Osteoblast (primary cell): ENCODE measurements at regions not wholly inside any gene's neighbourhood (a gene's known extent, or its start where the extent isn't known, plus 50 kb on each side); places are given as distances from the start of the nearest gene placed in this dataset.
A peak's percentile ranks its signal among the peaks of the same experiment; 100 is the strongest.

Experiments used
- DNase-seq: peaks from one replicate; pipeline ENCODE4 v3.0.0; 2011; ENCODE audit warnings: low spot score, mixed read lengths; ENCODE audit not compliant: insufficient read length; ENCODE audit errors: missing footprints
- H2AFZ ChIP-seq: 2 replicates; pipeline ENCODE4 v1.6.0; 2011; ENCODE audit warnings: mild to moderate bottlenecking, low read length
- H3K27ac ChIP-seq: 2 replicates; pipeline ENCODE4 v1.5.1; 2011; ENCODE audit warnings: mild to moderate bottlenecking, low read depth, low read length, moderate library complexity
- H3K27me3 ChIP-seq: 2 replicates; pipeline ENCODE4 v1.6.0; 2012; ENCODE audit warnings: mild to moderate bottlenecking, control low read depth, inconsistent platforms, low read length, moderate library complexity; ENCODE audit not compliant: insufficient read depth
- H3K36me3 ChIP-seq: 2 replicates; pipeline ENCODE4 v1.5.1; 2011; ENCODE audit warnings: mild to moderate bottlenecking, low read length, control low read depth, moderate library complexity; ENCODE audit not compliant: insufficient read depth
- H3K4me1 ChIP-seq: 2 replicates; pipeline ENCODE4 v1.5.1; 2011; ENCODE audit warnings: mild to moderate bottlenecking, low read length, control low read depth, moderate library complexity; ENCODE audit not compliant: insufficient read depth
- H3K4me2 ChIP-seq: 2 replicates; pipeline ENCODE4 v1.6.0; 2011; ENCODE audit warnings: mild to moderate bottlenecking, low read length; ENCODE audit not compliant: insufficient read depth
- H3K4me3 ChIP-seq: fragments of 200-600 bp; sonication (generic); 3 replicates; pipeline ENCODE4 v1.5.1; 2012; ENCODE audit warnings: mild to moderate bottlenecking, low read length, inconsistent platforms; ENCODE audit not compliant: insufficient read depth
- H3K79me2 ChIP-seq: 2 replicates; pipeline ENCODE4 v1.6.0; 2012; ENCODE audit warnings: mild to moderate bottlenecking, low read length, control low read depth, inconsistent platforms; ENCODE audit not compliant: insufficient read depth
- H3K9me3 ChIP-seq: 2 replicates; pipeline ENCODE4 v1.5.1; 2011; ENCODE audit warnings: low read depth, low read length, control low read depth
- H4K20me1 ChIP-seq: 2 replicates; pipeline ENCODE4 v1.6.0; 2012; ENCODE audit warnings: mild to moderate bottlenecking, low read length, control low read depth; ENCODE audit not compliant: insufficient read depth
- TF ChIP-seq, protein P1 (sequence below): IDR thresholded peaks from 2 replicates; pipeline ENCODE4 v1.5.1; 2011; ENCODE audit warnings: mild to moderate bottlenecking, low read depth, low read length, moderate library complexity; ENCODE audit errors: extremely low read depth

- Histone ChIP-seq H3K4me3 (no peak overlapping the region), H4K20me1 (no peaks in the 10 kb centered on the region)
- TF ChIP-seq, protein P1, sequence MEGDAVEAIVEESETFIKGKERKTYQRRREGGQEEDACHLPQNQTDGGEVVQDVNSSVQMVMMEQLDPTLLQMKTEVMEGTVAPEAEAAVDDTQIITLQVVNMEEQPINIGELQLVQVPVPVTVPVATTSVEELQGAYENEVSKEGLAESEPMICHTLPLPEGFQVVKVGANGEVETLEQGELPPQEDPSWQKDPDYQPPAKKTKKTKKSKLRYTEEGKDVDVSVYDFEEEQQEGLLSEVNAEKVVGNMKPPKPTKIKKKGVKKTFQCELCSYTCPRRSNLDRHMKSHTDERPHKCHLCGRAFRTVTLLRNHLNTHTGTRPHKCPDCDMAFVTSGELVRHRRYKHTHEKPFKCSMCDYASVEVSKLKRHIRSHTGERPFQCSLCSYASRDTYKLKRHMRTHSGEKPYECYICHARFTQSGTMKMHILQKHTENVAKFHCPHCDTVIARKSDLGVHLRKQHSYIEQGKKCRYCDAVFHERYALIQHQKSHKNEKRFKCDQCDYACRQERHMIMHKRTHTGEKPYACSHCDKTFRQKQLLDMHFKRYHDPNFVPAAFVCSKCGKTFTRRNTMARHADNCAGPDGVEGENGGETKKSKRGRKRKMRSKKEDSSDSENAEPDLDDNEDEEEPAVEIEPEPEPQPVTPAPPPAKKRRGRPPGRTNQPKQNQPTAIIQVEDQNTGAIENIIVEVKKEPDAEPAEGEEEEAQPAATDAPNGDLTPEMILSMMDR: no peak
Measured at GRCh38 chr9:135036861-135037465, 50.5 kb upstream of the OLFM1 start.

DNA sequence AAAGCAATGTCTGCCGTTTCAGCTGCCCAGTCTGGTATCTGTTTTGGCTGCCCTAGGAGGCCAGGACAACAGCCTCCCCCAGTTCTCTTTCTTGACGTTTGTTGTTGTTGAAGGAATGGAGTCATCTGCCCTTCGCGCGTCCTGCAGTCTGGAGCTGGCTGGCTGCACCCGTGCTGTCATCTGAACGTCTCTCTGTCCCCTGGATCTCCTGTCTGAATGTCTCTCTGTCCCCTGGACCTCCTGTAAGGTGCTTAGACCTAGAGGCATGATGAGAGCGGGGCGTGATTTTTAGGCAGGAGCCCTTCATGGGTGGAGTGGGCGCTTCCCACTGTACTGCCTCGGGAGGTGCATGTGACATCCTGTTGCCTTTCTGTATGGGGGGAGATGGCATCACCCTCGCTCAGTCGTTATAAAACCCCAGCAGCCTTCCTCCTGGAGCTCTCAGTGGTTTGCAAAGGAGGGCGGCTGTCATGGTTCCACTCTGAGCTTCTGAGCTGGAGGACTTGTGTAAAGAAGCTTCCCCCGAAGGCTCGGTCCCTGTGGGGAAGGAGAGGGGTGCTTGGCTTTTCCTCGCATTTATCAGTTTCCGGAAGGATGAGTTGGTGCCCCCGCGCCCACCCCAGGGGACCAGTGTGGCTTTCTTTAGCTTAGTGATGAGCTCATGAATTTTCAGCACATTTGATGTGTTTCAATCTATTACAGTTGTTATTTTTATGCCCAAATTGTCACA lies 49.8 kb upstream of the OLFM1 start:
- Histone ChIP-seq H3K79me2 (no peaks in the 10 kb centered on the region), H3K4me3 (no peak overlapping the region), H3K27ac (no peak overlapping the region), H4K20me1 (no peaks in the 10 kb centered on the region), H3K9me3 (no peaks in the 10 kb centered on the region), H3K27me3 (no peaks in the 10 kb centered on the region), H3K36me3 (no peaks in the 10 kb centered on the region), H3K4me1 (no peaks in the 10 kb centered on the region), H3K4me2 (no peak overlapping the region), H2AFZ (no peak overlapping the region)
- DNase-seq: peak; percentile 41
- TF ChIP-seq, protein P1: no peak

More at GRCh38 chr9:135036861-135037465, 50.5 kb upstream of the OLFM1 start:
- no peaks in the 10 kb centered on the region for H3K36me3 ChIP-seq
- no peaks in the 10 kb centered on the region for H3K4me1 ChIP-seq
- no peaks in the 10 kb centered on the region for H3K79me2 ChIP-seq
- no peaks in the 10 kb centered on the region for H3K27me3 ChIP-seq
- H3K27ac ChIP-seq: no peak overlapping the region
- no peak overlapping the region for H2AFZ ChIP-seq
- DNase-seq: peak; percentile 11
- H3K9me3 ChIP-seq: no peaks in the 10 kb centered on the region
- no peak overlapping the region for H3K4me2 ChIP-seq
